OCI-LY7 (cell line): ENCODE measurements at regions not wholly inside any gene's neighbourhood (a gene's known extent, or its start where the extent isn't known, plus 50 kb on each side); places are given as distances from the start of the nearest gene placed in this dataset.
A peak's percentile ranks its signal among the peaks of the same experiment; 100 is the strongest.

ENCODE experiments used
- CTCF ChIP-seq: fragments of 200-600 bp; sonication (generic); conservative IDR thresholded peaks from 2 replicates; pipeline ENCODE4 v1.5.1; 2014; ENCODE audit warnings: mild to moderate bottlenecking, antibody characterized with exemption, low read length, moderate library complexity, mixed read lengths
- EZH2phosphoT487 ChIP-seq: fragments of 200-600 bp; sonication (generic); IDR thresholded peaks from 2 replicates; pipeline ENCODE4 v1.6.1; 2018; ENCODE audit warnings: low read depth, borderline replicate concordance, mild to moderate bottlenecking, mixed run types, antibody characterized with exemption, low read length, moderate library complexity, mixed read lengths

GRCh38 chr7:67302113-67303039 is 305.7 kb downstream of the TYW1 start:
- TF ChIP-seq CTCF: peak; percentile 35; the same call in 1 of the 2 replicates
- TF ChIP-seq EZH2phosphoT487: no peak
